ENCODE measurements at regions not wholly inside any gene's neighbourhood (a gene's known extent, or its start where the extent isn't known, plus 50 kb on each side); places are given as distances from the start of the nearest gene placed in this dataset.

- Histone ChIP-seq H4K20me1 (replicated peaks in 1 of 2; ENCODE audit: control insufficient read depth in 1 of 2, insufficient read depth in 2 of 2, low read length in 2 of 2) (no peaks in the 10 kb centered on the region), H3K4me2 (ENCODE audit: insufficient read depth in 1 of 2, low read depth in 2 of 2, low read length in 2 of 2) (no peak overlapping the region), H3K27me3 (replicated peaks in 1 of 4; ENCODE audit: control insufficient read depth in 3 of 4, extremely low read depth in 1 of 4, insufficient read depth in 3 of 4, low read length in 3 of 4) (no peaks in the 10 kb centered on the region), H3K18ac (ENCODE audit: extremely low read depth, low read length) (no peak overlapping the region), H4K91ac (replicated peaks; ENCODE audit: insufficient read length, low read length) (no peak overlapping the region), H3K4me3 (ENCODE audit: extremely low read depth in 1 of 4, insufficient read depth in 2 of 4, low read depth in 3 of 4, low read length in 4 of 4) (no peak overlapping the region), H3K79me1 (ENCODE audit: low read depth, low read length) (no peaks in the 10 kb centered on the region), H3K56ac (replicated peaks; ENCODE audit: insufficient read length, low read depth, low read length) (no peak overlapping the region), H3K4ac (replicated peaks; ENCODE audit: insufficient read length, low read depth, low read length) (no peak overlapping the region), H4K5ac (ENCODE audit: insufficient read length, low read depth, low read length) (no peak overlapping the region), H3K36me3 (ENCODE audit: control insufficient read depth in 2 of 4, insufficient read depth in 4 of 4, low read length in 3 of 4) (no peaks in the 10 kb centered on the region), H3K9ac (replicated peaks in 1 of 4; ENCODE audit: extremely low read depth in 1 of 4, low read depth in 3 of 4, low read length in 3 of 4) (no peak overlapping the region), H3K27ac (ENCODE audit: low read depth, low read length) (no peak overlapping the region), H2BK15ac (ENCODE audit: low read length) (no peak overlapping the region), H3K79me2 (ENCODE audit: control insufficient read depth in 1 of 2, insufficient read depth in 2 of 2, low read length in 2 of 2) (no peaks in the 10 kb centered on the region), H2BK20ac (ENCODE audit: low read length) (no peak overlapping the region), H2BK12ac (ENCODE audit: low read depth, low read length) (no peak overlapping the region), H3K23me2 (ENCODE audit: low read depth, low read length) (no peaks in the 10 kb centered on the region), H2AFZ (ENCODE audit: low read length) (no peak overlapping the region), H4K8ac (ENCODE audit: extremely low read depth, insufficient read depth, low read length) (no peak overlapping the region), H3K23ac (ENCODE audit: insufficient read length) (no peak overlapping the region), H2BK120ac (replicated peaks; ENCODE audit: low read depth, low read length) (no peak overlapping the region), H3K4me1 (replicated peaks in 1 of 4; ENCODE audit: control insufficient read depth in 3 of 4, insufficient read depth in 4 of 4, low read length in 3 of 4) (no peaks in the 10 kb centered on the region; a peak in 2 of 7 replicates), H3K9me3 (ENCODE audit: insufficient read depth in 2 of 2, low read depth in 1 of 2, low read length in 1 of 2) (no peaks in the 10 kb centered on the region), H2BK5ac (ENCODE audit: low read depth, low read length) (no peak overlapping the region), H2AK5ac (ENCODE audit: low read depth, low read length) (no peak overlapping the region), H3K14ac (ENCODE audit: insufficient read length) (no peak overlapping the region)
- 93% methylated on average over 1 of the region's 1 CpG; no CpG with 5 or more reads in 1 of the 2 experiments for WGBS, 2 experiments (ENCODE audit: extremely low coverage in 1 of 2, insufficient coverage in 1 of 2, insufficient read length in 1 of 2, insufficient replicate concordance in 2 of 2, low coverage in 1 of 2, low lambda C conversion rate in 2 of 2, missing lambda C conversion rate in 1 of 2)
- FAIRE-seq, result no peak
- CTCF ChIA-PET (ENCODE audit: partially characterized antibody), result interaction anchor here (1.0 kb wide), 1 partner anchor 506 kb away, joined by 3 read pairs; no protein-coding TSS in a partner anchor
- DNase-seq (ENCODE audit: low read depth in 1 of 2, low spot score in 2 of 2), result no peak
- POLR2A ChIA-PET (ENCODE audit: partially characterized antibody), result no interaction called here
- TF ChIP-seq GABPA (IDR thresholded peaks at IDR 0.05; ENCODE audit: borderline replicate concordance, insufficient read depth, low read length) (no peak), RXRA (IDR thresholded peaks at IDR 0.05; ENCODE audit: insufficient read depth, low read depth, low read length) (no peak), KDM1A (IDR thresholded peaks at IDR 0.05; ENCODE audit: borderline replicate concordance, low read length) (no peak), PHF8 (conservative IDR thresholded peaks at IDR 0.05; ENCODE audit: low read depth, low read length) (no peak), CHD2 (IDR thresholded peaks at IDR 0.05; ENCODE audit: low read length) (no peak), SP4 (IDR thresholded peaks at IDR 0.05; ENCODE audit: low read length) (no peak), BACH1 (IDR thresholded peaks at IDR 0.05; ENCODE audit: low read length) (no peak), EP300 (IDR thresholded peaks at IDR 0.05; ENCODE audit: borderline replicate concordance in 1 of 2, low read depth in 2 of 2, low read length in 2 of 2) (no peak), RNF2 (IDR thresholded peaks at IDR 0.05; ENCODE audit: borderline replicate concordance, low read depth, low read length, missing control alignments, poor library complexity, severe bottlenecking) (no peak), EGR1 (IDR thresholded peaks at IDR 0.05; ENCODE audit: borderline replicate concordance, low read depth, low read length) (no peak), SP2 (IDR thresholded peaks at IDR 0.05; ENCODE audit: low read length) (no peak), BRCA1 (IDR thresholded peaks at IDR 0.05; ENCODE audit: low read depth, low read length) (no peak), SIRT6 (IDR thresholded peaks at IDR 0.05; ENCODE audit: low read length) (no peak), SUZ12 (IDR thresholded peaks at IDR 0.05; ENCODE audit: low read length) (no peak)
- TF ChIP-seq, protein P1, sequence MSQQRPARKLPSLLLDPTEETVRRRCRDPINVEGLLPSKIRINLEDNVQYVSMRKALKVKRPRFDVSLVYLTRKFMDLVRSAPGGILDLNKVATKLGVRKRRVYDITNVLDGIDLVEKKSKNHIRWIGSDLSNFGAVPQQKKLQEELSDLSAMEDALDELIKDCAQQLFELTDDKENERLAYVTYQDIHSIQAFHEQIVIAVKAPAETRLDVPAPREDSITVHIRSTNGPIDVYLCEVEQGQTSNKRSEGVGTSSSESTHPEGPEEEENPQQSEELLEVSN (IDR thresholded peaks at IDR 0.05), result no peak
Measured at GRCh38 chr14:51504669-51505068, 147.0 kb upstream of the FRMD6 start.

All from H1 (cell line).